GM10266 (cell line): ENCODE measurements at regions not wholly inside any gene's neighbourhood (a gene's known extent, or its start where the extent isn't known, plus 50 kb on each side); places are given as distances from the start of the nearest gene placed in this dataset.

Source experiments
- DNase-seq: peaks from one replicate; pipeline ENCODE4 v3.0.0; 2012; ENCODE audit errors: extremely low spot score
- CTCF ChIP-seq: IDR thresholded peaks from 2 replicates; pipeline ENCODE4 v1.5.1; 2012; ENCODE audit warnings: mild to moderate bottlenecking, low read depth; ENCODE audit not compliant: control insufficient read depth, insufficient read depth; ENCODE audit errors: missing control alignments

DNA sequence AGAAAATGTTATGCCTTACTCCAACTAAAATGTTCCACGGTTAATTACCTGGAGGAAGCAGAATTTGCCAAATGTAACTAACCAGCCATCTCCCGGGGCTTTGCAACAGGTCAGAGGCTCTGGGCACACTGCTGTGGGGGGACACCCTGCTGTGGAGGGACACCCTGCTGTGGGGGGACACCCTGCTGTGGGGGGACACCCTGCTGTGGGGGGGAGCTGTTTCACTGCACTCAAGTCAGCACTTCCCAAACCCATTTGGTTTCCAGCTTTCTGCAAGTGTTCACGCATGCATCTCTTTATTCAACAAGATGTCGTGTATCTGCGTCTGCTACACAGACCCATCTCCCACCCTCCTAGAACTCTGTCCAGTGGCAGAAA, 239.5 kb downstream of the C16orf95 start:
- TF ChIP-seq CTCF, result no peak

DNA sequence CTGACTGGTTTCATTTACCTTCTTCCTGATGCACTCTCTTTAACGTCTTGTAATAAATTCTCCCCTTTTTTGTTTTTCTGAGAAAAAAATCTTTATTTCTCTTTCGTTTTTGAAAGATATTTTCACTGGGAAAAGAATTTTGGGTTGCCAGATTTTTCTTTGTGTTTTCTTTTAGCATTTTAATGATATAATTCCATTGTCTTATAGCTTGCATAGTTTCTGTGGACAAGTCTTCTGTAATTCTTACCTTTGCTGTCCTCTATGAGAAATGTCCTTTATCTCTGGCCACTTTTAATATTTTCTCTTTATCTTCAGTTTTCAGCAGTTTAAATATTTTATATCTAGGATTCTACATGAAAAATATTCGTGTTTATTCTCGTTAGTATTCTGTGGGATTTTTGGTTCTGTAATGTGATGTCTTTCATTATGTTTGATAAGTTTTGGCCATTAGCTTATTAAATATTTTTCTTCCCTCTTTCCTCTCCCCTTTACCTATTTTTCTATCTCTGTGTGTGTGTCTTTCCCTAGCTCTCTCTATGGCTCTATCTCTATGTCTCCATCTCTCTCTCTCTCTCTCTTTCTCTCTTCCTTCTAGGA, 236.5 kb downstream of the C16orf95 start:
- TF ChIP-seq CTCF, result no peak
- DNase-seq, result no peak

More for the DNA sequence above, 239.5 kb downstream of the C16orf95 start:
- DNase-seq, result no peak

DNA sequence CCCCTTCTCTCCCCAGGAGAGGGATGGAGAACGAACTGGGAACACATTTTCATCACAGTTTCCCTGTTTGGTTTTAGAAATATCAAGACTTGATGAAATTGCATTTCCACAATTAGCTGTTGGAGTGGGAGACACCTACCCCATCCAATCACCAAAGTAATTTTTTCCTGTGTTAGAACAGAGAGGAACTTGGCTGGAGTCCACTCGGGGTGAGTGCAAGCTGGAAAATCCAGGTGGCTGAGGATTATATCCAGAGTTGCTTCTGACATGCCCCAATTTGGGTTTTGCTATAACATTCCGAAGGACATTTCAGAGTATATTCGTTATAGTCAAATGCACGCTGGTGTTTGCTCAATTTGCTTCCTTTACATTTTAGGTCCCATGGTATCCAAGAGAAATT, 231.8 kb downstream of the C16orf95 start:
- no peak for TF ChIP-seq CTCF
- no peak for DNase-seq

DNA sequence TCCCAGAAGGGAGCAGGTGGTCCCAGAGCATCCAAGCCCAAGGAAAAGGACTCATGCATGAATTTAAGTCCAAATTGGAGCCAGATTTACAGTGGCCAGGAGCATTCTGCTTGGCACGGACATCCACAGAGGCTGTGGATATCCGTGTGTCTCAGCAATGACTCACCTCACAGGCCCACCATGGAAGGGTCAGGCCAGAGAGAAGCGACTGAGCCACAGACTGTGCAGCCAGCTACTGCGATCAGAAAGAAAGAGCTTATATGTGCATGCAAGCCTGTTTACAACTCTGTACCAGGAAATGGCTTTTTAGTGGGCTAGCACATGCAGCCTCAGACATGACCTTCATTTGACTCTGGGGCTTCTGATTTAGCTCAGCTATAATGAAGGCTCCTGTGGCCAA, 231.0 kb downstream of the C16orf95 start:
- TF ChIP-seq CTCF, result no peak
- no peak for DNase-seq

GRCh38 chr16:87086575-87086974, 230.6 kb downstream of the C16orf95 start:
- DNase-seq, result no peak
- no peak for TF ChIP-seq CTCF

DNA sequence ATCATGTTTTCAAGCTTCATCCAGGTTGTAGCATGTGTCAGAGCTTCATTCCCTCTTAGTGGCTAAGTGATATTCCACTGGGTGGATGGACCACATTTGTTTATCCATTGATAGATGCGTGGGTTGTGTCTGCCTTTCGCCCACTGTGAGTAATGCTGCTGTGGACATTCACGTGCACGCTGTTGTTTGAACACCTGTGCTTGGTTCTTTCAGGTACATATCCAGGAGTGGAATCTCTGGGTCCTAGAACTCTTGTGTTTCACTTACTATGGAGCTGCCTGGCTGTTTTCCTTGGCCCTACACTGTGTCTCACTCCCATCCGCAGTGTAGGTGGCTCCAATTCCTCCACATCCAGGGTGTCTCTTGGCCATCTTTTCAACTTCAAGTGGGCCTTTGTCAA, 224.2 kb downstream of the C16orf95 start:
- DNase-seq, result no peak
- no peak for TF ChIP-seq CTCF

DNA sequence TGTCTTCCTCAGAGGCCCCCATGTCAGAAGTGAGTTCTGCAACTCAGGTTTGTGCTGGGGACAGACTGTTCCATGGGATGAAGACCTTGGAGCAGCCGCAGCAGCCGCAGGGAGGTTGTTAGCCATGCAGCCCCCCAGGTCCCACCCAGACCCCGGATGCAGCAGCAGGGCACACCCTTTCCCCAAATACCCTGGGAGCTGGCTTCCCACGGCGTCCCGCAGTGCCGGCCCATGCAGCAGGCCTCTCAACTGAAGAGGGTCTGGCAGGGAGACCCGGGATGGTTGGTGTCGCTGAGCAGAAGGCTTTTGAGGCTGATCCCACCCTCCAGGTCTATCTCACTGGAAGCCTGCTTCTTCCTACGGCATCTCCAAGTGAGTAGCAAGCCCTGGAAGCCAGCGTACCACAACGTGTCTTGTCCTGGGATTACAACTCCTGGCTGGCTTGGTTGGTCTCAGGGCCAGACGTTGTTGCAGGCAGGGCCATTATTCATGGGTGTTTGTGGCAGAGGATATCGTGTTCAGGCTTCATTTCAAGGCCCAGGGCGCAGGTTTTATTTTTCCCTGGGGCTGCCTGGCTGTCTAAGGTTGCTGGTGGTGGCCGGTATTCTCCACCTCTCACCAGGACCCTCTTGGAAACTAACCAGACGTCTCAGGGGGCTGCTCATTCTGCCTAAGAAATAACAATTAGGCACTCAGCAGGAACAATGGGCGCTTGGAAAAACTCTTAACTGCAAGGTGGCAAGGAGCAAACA, 223.2 kb downstream of the C16orf95 start:
- DNase-seq, result no peak
- TF ChIP-seq CTCF, result no peak
